Occipital lobe (tissue), 1 donor: ENCODE measurements at regions not wholly inside any gene's neighbourhood (a gene's known extent, or its start where the extent isn't known, plus 50 kb on each side); places are given as distances from the start of the nearest gene placed in this dataset.

Experiments
- DNase-seq: peaks from one replicate; lab custom pipeline; 2025; lab: John Stamatoyannopoulos, UW

- DNase-seq: no peak
Measured at GRCh38 chr2:222146488-222146887, 152.3 kb downstream of the PAX3 start.

GRCh38 chr2:222142027-222142426 lies 156.8 kb downstream of the PAX3 start:
- no peak for DNase-seq

GRCh38 chr2:222136106-222136630 lies 162.6 kb downstream of the PAX3 start:
- DNase-seq: no peak

GRCh38 chr2:222134654-222135053 lies 164.1 kb downstream of the PAX3 start:
- no peak for DNase-seq

GRCh38 chr2:222133897-222134296 lies 164.9 kb downstream of the PAX3 start:
- no peak for DNase-seq

- DNase-seq: no peak
Measured at GRCh38 chr2:222130855-222131254, 167.9 kb downstream of the PAX3 start.

- DNase-seq: no peak
Measured at GRCh38 chr2:222127660-222128059, 171.1 kb downstream of the PAX3 start.

GRCh38 chr2:222120933-222121332 lies 177.9 kb downstream of the PAX3 start:
- no peak for DNase-seq

GRCh38 chr2:222115296-222115695 lies 183.5 kb downstream of the PAX3 start:
- no peak for DNase-seq

GRCh38 chr2:222108957-222109585 lies 189.7 kb downstream of the PAX3 start:
- no peak for DNase-seq

- no peak for DNase-seq
Measured at GRCh38 chr2:222108497-222108896, 190.3 kb downstream of the PAX3 start.

- DNase-seq: no peak
Measured at GRCh38 chr2:222105046-222105445, 193.8 kb downstream of the PAX3 start.

- no peak for DNase-seq
Measured at GRCh38 chr2:222102575-222103349, 196.0 kb downstream of the PAX3 start.

- DNase-seq: no peak
Measured at GRCh38 chr2:222100704-222101699, 197.8 kb downstream of the PAX3 start.

GRCh38 chr2:222088561-222088960 lies 210.2 kb downstream of the PAX3 start:
- no peak for DNase-seq

- no peak for DNase-seq
Measured at GRCh38 chr2:222087998-222088397, 210.8 kb downstream of the PAX3 start.

- no peak for DNase-seq
Measured at GRCh38 chr2:222082201-222082600, 216.6 kb downstream of the PAX3 start.

- no peak for DNase-seq
Measured at GRCh38 chr2:222080141-222080540, 218.7 kb downstream of the PAX3 start.

- no peak for DNase-seq
Measured at GRCh38 chr2:222076973-222077690, 221.7 kb downstream of the PAX3 start.

GRCh38 chr2:222074674-222075073 lies 224.1 kb downstream of the PAX3 start:
- no peak for DNase-seq

- no peak for DNase-seq
Measured at GRCh38 chr2:222071911-222072310, 226.9 kb downstream of the PAX3 start.
